Left renal cortex interstitium (tissue), 4 donors: ENCODE measurements at regions not wholly inside any gene's neighbourhood (a gene's known extent, or its start where the extent isn't known, plus 50 kb on each side); places are given as distances from the start of the nearest gene placed in this dataset.

ENCODE experiments used
- DNase-seq, 4 donors: peaks; one replicate each; pipeline ENCODE4 v3.0.0-alpha.2; 2013; ENCODE audit warnings: low read depth in 4 of 4, low spot score in 2 of 4, missing footprints in 1 of 4

- DNase-seq = no peak
These were observed 67.4 kb upstream of the B3GAT1 start for GRCh38 chr11:134479206-134480135.

GRCh38 chr11:134478611-134479010 is 66.6 kb upstream of the B3GAT1 start:
- no peak for DNase-seq

- no peak for DNase-seq
These were observed 66.1 kb upstream of the B3GAT1 start for GRCh38 chr11:134478176-134478575.

- no peak for DNase-seq
These were observed 65.4 kb upstream of the B3GAT1 start for GRCh38 chr11:134477486-134477885.

- peak; percentile 39 to 65 (median 46) for DNase-seq
These were observed 64.5 kb upstream of the B3GAT1 start for GRCh38 chr11:134476435-134477021.

- no peak for DNase-seq
These were observed 63.9 kb upstream of the B3GAT1 start for GRCh38 chr11:134475951-134476350.

- no peak for DNase-seq
These were observed 62.9 kb upstream of the B3GAT1 start for GRCh38 chr11:134474942-134475341.

GRCh38 chr11:134474070-134474860 is 62.2 kb upstream of the B3GAT1 start:
- DNase-seq = no peak

- DNase-seq = no peak
These were observed 59.8 kb upstream of the B3GAT1 start for GRCh38 chr11:134471716-134472455.

- DNase-seq = no peak
These were observed 59.2 kb upstream of the B3GAT1 start for GRCh38 chr11:134471087-134471715.

- DNase-seq = no peak
These were observed 58.2 kb upstream of the B3GAT1 start for GRCh38 chr11:134470238-134470637.

- DNase-seq = no peak
These were observed 57.6 kb upstream of the B3GAT1 start for GRCh38 chr11:134469627-134470026.

- DNase-seq = no peak
These were observed 56.8 kb upstream of the B3GAT1 start for GRCh38 chr11:134468796-134469195.

GRCh38 chr11:134468081-134468668 is 56.1 kb upstream of the B3GAT1 start:
- no peak for DNase-seq

GRCh38 chr11:134466610-134467567 is 54.8 kb upstream of the B3GAT1 start:
- DNase-seq = no peak

- no peak for DNase-seq
These were observed 54.1 kb upstream of the B3GAT1 start for GRCh38 chr11:134466156-134466555.

- no peak for DNase-seq
These were observed 53.1 kb upstream of the B3GAT1 start for GRCh38 chr11:134464981-134465730.

- no peak for DNase-seq
These were observed 52.2 kb upstream of the B3GAT1 start for GRCh38 chr11:134464196-134464595.
